OCI-LY3 (cell line): ENCODE measurements at regions not wholly inside any gene's neighbourhood (a gene's known extent, or its start where the extent isn't known, plus 50 kb on each side); places are given as distances from the start of the nearest gene placed in this dataset.

Experiments
- H2AFZ ChIP-seq: fragments of 200-600, 300-600 bp; shearing (Covaris generic); 2 replicates; pipeline ENCODE4 v1.6.0; 2014; ENCODE audit warnings: antibody characterized with exemption, low read depth, low read length
- H3K27ac ChIP-seq: fragments of 200-600, 300-600 bp; sonication (generic); 2 replicates; pipeline ENCODE4 v1.5.1; 2014; ENCODE audit warnings: mild to moderate bottlenecking, low read length, moderate library complexity, mixed read lengths
- H3K27me3 ChIP-seq: fragments of 200-600, 300-600 bp; sonication (generic); 2 replicates; pipeline ENCODE4 v1.6.1; 2014; ENCODE audit warnings: low read depth, low read length, mixed read lengths
- H3K36me3 ChIP-seq: fragments of 200-600, 300-600 bp; sonication (generic); replicated peaks from 2 replicates; pipeline ENCODE3; 2014; ENCODE audit warnings: low read depth, low read length, mixed read lengths
- H3K4me1 ChIP-seq: fragments of 300-600, 200-600 bp; sonication (generic); 2 replicates; pipeline ENCODE4 v1.6.1; 2014; ENCODE audit warnings: low read length, mixed read lengths
- H3K4me2 ChIP-seq: fragments of 200-600, 300-600 bp; sonication (generic); 2 replicates; pipeline ENCODE4 v1.6.1; 2014; ENCODE audit warnings: low read length, mixed read lengths
- H3K4me3 ChIP-seq: fragments of 300-600, 200-600 bp; sonication (generic); 2 replicates; pipeline ENCODE4 v1.5.1; 2014; ENCODE audit warnings: antibody characterized with exemption, mild to moderate bottlenecking, low read length, moderate library complexity
- H3K79me2 ChIP-seq: fragments of 300-600, 200-600 bp; shearing (Covaris generic); 2 replicates; pipeline ENCODE4 v1.6.1; 2014; ENCODE audit warnings: mild to moderate bottlenecking, low read length, mixed read lengths
- H3K9ac ChIP-seq: fragments of 300-600, 200-600 bp; shearing (Covaris generic); 2 replicates; pipeline ENCODE4 v1.6.0; 2014; ENCODE audit warnings: mild to moderate bottlenecking, low read length, moderate library complexity
- H3K9me3 ChIP-seq: fragments of 200-600, 300-600 bp; shearing (Covaris generic); 2 replicates; pipeline ENCODE4 v1.6.1; 2014; ENCODE audit warnings: low read length, mixed read lengths; ENCODE audit not compliant: insufficient read depth
- H4K20me1 ChIP-seq: fragments of 200-600, 300-600 bp; sonication (generic); 2 replicates; pipeline ENCODE4 v1.6.1; 2016; ENCODE audit warnings: low read length, mixed read lengths; ENCODE audit not compliant: insufficient read depth
- CTCF ChIP-seq: fragments of 200-600, 300-600 bp; sonication (generic); IDR thresholded peaks from 2 replicates; pipeline ENCODE4 v1.5.1; 2014; ENCODE audit warnings: antibody characterized with exemption, low read length, low read depth
- EZH2phosphoT487 ChIP-seq: fragments of 200-600 bp; shearing (Covaris generic); IDR thresholded peaks from 2 replicates; pipeline ENCODE4 v1.6.1; 2018; ENCODE audit warnings: antibody characterized with exemption, mixed run types, low read depth

GRCh38 chr18:22283397-22283796, 114.0 kb downstream of the GATA6 start:
- Histone ChIP-seq H2AFZ (no peak overlapping the region), H3K4me1 (peaks cover 9% of the 10 kb centered on the region), H3K4me2 (no peak overlapping the region), H3K9ac (no peak overlapping the region), H3K79me2 (no peaks in the 10 kb centered on the region), H3K36me3 (no peaks in the 10 kb centered on the region), H3K27me3 (no peaks in the 10 kb centered on the region), H3K27ac (no peak overlapping the region), H4K20me1 (no peaks in the 10 kb centered on the region), H3K9me3 (no peaks in the 10 kb centered on the region), H3K4me3 (no peak overlapping the region)
- TF ChIP-seq CTCF (no peak), EZH2phosphoT487 (no peak)

- Histone ChIP-seq H3K9me3 (no peaks in the 10 kb centered on the region), H3K4me2 (no peak overlapping the region), H3K36me3 (no peaks in the 10 kb centered on the region), H3K4me1 (peaks cover 9% of the 10 kb centered on the region), H3K27ac (no peak overlapping the region), H3K4me3 (no peak overlapping the region), H4K20me1 (no peaks in the 10 kb centered on the region), H3K9ac (no peak overlapping the region), H3K79me2 (no peaks in the 10 kb centered on the region), H2AFZ (no peak overlapping the region), H3K27me3 (no peaks in the 10 kb centered on the region)
- no peak for TF ChIP-seq CTCF
- no peak for TF ChIP-seq EZH2phosphoT487
Observed at GRCh38 chr18:22283116-22283395, 113.7 kb downstream of the GATA6 start.

- no peaks in the 10 kb centered on the region for H3K36me3 ChIP-seq
- no peaks in the 10 kb centered on the region for H3K9me3 ChIP-seq
- no peak for TF ChIP-seq CTCF
- TF ChIP-seq EZH2phosphoT487, result no peak
- H3K4me3 ChIP-seq, result no peak overlapping the region
- H3K9ac ChIP-seq, result no peak overlapping the region
- no peak overlapping the region for H2AFZ ChIP-seq
- no peak overlapping the region for H3K4me2 ChIP-seq
- no peaks in the 10 kb centered on the region for H4K20me1 ChIP-seq
- no peaks in the 10 kb centered on the region for H3K27me3 ChIP-seq
- H3K79me2 ChIP-seq, result no peaks in the 10 kb centered on the region
- no peak overlapping the region for H3K27ac ChIP-seq
- peaks cover 9% of the 10 kb centered on the region for H3K4me1 ChIP-seq
Observed at GRCh38 chr18:22282311-22283115, 113.1 kb downstream of the GATA6 start.

GRCh38 chr18:22280453-22280750, 111.0 kb downstream of the GATA6 start:
- Histone ChIP-seq H3K36me3 (no peaks in the 10 kb centered on the region), H3K9me3 (no peaks in the 10 kb centered on the region), H2AFZ (no peak overlapping the region), H3K79me2 (no peaks in the 10 kb centered on the region), H3K27me3 (no peaks in the 10 kb centered on the region), H3K4me2 (no peak overlapping the region), H3K4me3 (no peak overlapping the region), H4K20me1 (no peaks in the 10 kb centered on the region), H3K27ac (no peak overlapping the region), H3K4me1 (peaks cover 2% of the 10 kb centered on the region), H3K9ac (no peak overlapping the region)
- TF ChIP-seq CTCF, result no peak
- TF ChIP-seq EZH2phosphoT487, result no peak
